ENCODE measurements at regions not wholly inside any gene's neighbourhood (a gene's known extent, or its start where the extent isn't known, plus 50 kb on each side); places are given as distances from the start of the nearest gene placed in this dataset.

DNA sequence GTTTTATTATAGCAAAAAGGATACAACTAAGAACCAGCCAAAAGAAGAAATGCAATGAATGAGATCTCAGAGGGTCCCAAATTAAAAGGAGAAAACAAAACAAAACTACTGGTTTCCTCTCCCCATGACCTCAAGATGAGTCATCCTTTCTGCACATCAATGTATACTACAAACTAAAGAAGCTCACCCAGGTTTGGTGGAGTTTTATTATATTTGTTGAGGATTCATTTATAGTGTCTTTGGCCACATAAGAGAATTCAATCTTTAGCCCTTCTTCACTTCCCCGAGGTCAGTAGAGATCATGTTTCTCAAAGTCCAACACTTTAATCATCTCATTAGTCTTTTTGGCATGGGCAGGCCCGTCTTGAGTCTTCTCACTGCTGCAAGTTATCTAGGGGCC is 210.6 kb downstream of the SLC6A15 start:
- Histone ChIP-seq H3K9me3 (ENCODE audit: insufficient read depth, low read length) (no peaks in the 10 kb centered on the region), H3K27ac (ENCODE audit: low read length) (no peak overlapping the region), H3K36me3 (replicated peaks; ENCODE audit: low read depth, low read length) (no peaks in the 10 kb centered on the region), H3K9ac (ENCODE audit: low read length) (no peak overlapping the region), H3K4me1 (ENCODE audit: low read length) (no peaks in the 10 kb centered on the region), H3K79me2 (ENCODE audit: low read length) (no peaks in the 10 kb centered on the region), H3K4me3 (ENCODE audit: low read length) (no peak overlapping the region), H3K4me2 (ENCODE audit: low read length) (no peak overlapping the region), H4K20me1 (ENCODE audit: insufficient read depth, low read length) (no peaks in the 10 kb centered on the region), H3K27me3 (ENCODE audit: low read depth, low read length) (no peaks in the 10 kb centered on the region), H2AFZ (ENCODE audit: low read depth, low read length) (no peak overlapping the region)
- TF ChIP-seq EZH2phosphoT487 (IDR thresholded peaks at IDR 0.05; ENCODE audit: low read depth), result no peak
- TF ChIP-seq, protein P1, sequence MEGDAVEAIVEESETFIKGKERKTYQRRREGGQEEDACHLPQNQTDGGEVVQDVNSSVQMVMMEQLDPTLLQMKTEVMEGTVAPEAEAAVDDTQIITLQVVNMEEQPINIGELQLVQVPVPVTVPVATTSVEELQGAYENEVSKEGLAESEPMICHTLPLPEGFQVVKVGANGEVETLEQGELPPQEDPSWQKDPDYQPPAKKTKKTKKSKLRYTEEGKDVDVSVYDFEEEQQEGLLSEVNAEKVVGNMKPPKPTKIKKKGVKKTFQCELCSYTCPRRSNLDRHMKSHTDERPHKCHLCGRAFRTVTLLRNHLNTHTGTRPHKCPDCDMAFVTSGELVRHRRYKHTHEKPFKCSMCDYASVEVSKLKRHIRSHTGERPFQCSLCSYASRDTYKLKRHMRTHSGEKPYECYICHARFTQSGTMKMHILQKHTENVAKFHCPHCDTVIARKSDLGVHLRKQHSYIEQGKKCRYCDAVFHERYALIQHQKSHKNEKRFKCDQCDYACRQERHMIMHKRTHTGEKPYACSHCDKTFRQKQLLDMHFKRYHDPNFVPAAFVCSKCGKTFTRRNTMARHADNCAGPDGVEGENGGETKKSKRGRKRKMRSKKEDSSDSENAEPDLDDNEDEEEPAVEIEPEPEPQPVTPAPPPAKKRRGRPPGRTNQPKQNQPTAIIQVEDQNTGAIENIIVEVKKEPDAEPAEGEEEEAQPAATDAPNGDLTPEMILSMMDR (IDR thresholded peaks at IDR 0.05; ENCODE audit: low read depth, low read length), result no peak

DNA sequence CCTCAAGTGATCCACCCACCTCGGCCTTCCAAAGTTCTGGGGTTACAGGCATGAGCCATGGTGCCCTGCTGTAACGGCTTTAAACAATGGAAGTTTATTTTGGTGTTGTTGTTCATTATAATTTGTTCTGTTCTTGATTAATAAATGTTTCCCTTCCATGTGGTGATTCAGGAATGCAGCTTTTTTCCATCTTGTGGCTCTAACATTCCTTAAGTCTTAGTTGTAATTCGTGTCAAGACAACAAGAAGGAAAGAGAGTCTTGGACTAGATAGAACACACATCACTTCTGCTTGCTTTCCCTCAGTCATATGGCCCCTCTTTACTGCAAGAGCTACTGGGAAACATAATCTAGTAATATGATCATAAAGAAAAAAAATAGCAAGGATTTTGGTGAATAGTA is 211.6 kb downstream of the SLC6A15 start:
- Histone ChIP-seq H4K20me1 (ENCODE audit: insufficient read depth, low read length) (no peaks in the 10 kb centered on the region), H3K27ac (ENCODE audit: low read length) (no peak overlapping the region), H3K4me3 (ENCODE audit: low read length) (no peak overlapping the region), H3K4me2 (ENCODE audit: low read length) (no peak overlapping the region), H3K27me3 (ENCODE audit: low read depth, low read length) (no peaks in the 10 kb centered on the region), H3K79me2 (ENCODE audit: low read length) (no peaks in the 10 kb centered on the region), H3K36me3 (replicated peaks; ENCODE audit: low read depth, low read length) (no peaks in the 10 kb centered on the region), H3K9me3 (ENCODE audit: insufficient read depth, low read length) (no peaks in the 10 kb centered on the region), H3K4me1 (ENCODE audit: low read length) (no peaks in the 10 kb centered on the region), H2AFZ (ENCODE audit: low read depth, low read length) (no peak overlapping the region), H3K9ac (ENCODE audit: low read length) (no peak overlapping the region)
- no peak for TF ChIP-seq EZH2phosphoT487 (IDR thresholded peaks at IDR 0.05; ENCODE audit: low read depth)
- TF ChIP-seq, protein P1 (IDR thresholded peaks at IDR 0.05; ENCODE audit: low read depth, low read length), result no peak

DNA sequence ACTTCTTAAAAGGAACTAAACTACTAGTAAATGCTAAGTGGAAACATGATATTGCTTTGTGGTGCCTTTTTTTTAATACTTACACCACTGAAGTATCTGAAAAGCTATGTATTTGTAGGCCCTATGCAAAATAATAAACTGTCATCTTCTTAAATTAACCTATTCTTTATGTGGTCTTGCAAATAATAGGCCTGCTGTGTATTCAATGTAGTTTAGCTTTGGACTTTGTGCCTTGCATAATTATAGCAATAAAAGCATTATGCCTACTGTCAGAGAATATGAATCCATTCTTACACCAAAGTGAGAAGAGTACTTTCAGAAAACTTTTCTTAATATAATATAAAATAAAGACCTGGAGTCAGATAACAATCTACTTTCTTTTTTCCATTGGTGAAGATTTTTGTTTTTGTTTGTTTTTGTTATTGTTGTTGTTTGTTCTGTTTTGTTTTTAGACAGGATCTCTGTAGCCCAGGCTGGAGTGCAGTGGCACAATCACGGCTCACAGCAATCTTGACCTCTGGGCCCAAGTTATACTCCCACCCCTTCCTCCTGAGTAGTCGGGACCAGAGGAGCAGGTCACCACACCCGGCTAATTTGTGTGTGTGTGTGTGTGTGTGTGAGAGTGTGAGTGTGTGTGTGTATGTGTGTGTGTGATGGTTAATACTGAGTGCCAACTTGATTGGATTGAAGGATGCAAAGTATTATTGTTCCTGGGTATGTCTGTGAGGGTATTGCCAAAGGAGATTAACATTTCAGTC is 213.8 kb downstream of the SLC6A15 start:
- Histone ChIP-seq H3K4me1 (ENCODE audit: low read length) (no peaks in the 10 kb centered on the region), H3K9me3 (ENCODE audit: insufficient read depth, low read length) (no peaks in the 10 kb centered on the region), H3K36me3 (replicated peaks; ENCODE audit: low read depth, low read length) (no peaks in the 10 kb centered on the region), H3K79me2 (ENCODE audit: low read length) (no peaks in the 10 kb centered on the region), H4K20me1 (ENCODE audit: insufficient read depth, low read length) (no peaks in the 10 kb centered on the region), H2AFZ (ENCODE audit: low read depth, low read length) (no peak overlapping the region), H3K27me3 (ENCODE audit: low read depth, low read length) (no peaks in the 10 kb centered on the region), H3K4me3 (ENCODE audit: low read length) (no peak overlapping the region), H3K4me2 (ENCODE audit: low read length) (no peak overlapping the region), H3K9ac (ENCODE audit: low read length) (no peak overlapping the region), H3K27ac (ENCODE audit: low read length) (no peak overlapping the region)
- TF ChIP-seq, protein P1 (IDR thresholded peaks at IDR 0.05; ENCODE audit: low read depth, low read length), result no peak
- TF ChIP-seq EZH2phosphoT487 (IDR thresholded peaks at IDR 0.05; ENCODE audit: low read depth), result no peak

DNA sequence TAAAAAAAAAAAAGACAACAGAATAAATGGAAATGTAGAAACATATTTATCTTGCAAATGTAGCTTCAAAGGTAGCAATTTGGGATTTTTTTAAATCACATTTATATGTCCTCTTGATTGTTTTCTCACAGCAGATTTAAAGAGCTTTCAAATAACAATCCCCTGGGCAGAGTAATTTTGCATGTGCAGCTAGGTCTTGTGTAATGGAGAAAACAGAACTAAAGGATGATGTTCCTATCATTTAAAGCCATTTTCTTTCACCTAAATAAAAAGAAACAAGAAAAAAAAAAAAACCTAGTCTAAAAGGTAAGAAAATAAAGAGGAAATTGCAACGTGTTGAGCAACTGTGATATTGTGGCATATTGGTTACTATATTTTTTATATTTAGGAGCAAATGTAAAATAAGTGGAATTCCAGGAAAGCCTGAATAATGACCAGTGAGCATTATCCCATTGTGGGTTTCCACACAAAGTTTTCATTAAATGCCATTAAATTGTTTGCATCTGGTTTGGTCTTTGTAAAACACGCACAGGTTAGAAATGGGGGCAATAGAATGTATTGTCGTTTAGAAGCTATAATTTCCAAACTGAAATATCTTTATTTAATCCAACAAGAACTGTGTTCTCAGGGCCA is 215.6 kb downstream of the SLC6A15 start:
- H3K79me2 ChIP-seq (ENCODE audit: low read length), result no peaks in the 10 kb centered on the region
- H3K36me3 ChIP-seq (replicated peaks; ENCODE audit: low read depth, low read length), result no peaks in the 10 kb centered on the region
- no peaks in the 10 kb centered on the region for H3K27me3 ChIP-seq (ENCODE audit: low read depth, low read length)
- no peak overlapping the region for H3K4me3 ChIP-seq (ENCODE audit: low read length)
- no peak overlapping the region for H3K4me2 ChIP-seq (ENCODE audit: low read length)
- H2AFZ ChIP-seq (ENCODE audit: low read depth, low read length), result no peak overlapping the region
- H3K27ac ChIP-seq (ENCODE audit: low read length), result no peak overlapping the region
- H3K9ac ChIP-seq (ENCODE audit: low read length), result no peak overlapping the region
- no peaks in the 10 kb centered on the region for H4K20me1 ChIP-seq (ENCODE audit: insufficient read depth, low read length)
- H3K4me1 ChIP-seq (ENCODE audit: low read length), result no peaks in the 10 kb centered on the region
- H3K9me3 ChIP-seq (ENCODE audit: insufficient read depth, low read length), result no peaks in the 10 kb centered on the region
- no peak for TF ChIP-seq EZH2phosphoT487 (IDR thresholded peaks at IDR 0.05; ENCODE audit: low read depth)
- TF ChIP-seq, protein P1 (IDR thresholded peaks at IDR 0.05; ENCODE audit: low read depth, low read length), result no peak
